ENCODE measurements at regions not wholly inside any gene's neighbourhood (a gene's known extent, or its start where the extent isn't known, plus 50 kb on each side); places are given as distances from the start of the nearest gene placed in this dataset.

- TF ChIP-seq FOXA1 (IDR thresholded peaks at IDR 0.05) (no peak), ELF4 (IDR thresholded peaks at IDR 0.05) (no peak)
These were observed 344.9 kb downstream of the CPS1 start for GRCh38 chr2:210901326-210901725.
